ENCODE measurements at regions not wholly inside any gene's neighbourhood (a gene's known extent, or its start where the extent isn't known, plus 50 kb on each side); places are given as distances from the start of the nearest gene placed in this dataset.

DNA sequence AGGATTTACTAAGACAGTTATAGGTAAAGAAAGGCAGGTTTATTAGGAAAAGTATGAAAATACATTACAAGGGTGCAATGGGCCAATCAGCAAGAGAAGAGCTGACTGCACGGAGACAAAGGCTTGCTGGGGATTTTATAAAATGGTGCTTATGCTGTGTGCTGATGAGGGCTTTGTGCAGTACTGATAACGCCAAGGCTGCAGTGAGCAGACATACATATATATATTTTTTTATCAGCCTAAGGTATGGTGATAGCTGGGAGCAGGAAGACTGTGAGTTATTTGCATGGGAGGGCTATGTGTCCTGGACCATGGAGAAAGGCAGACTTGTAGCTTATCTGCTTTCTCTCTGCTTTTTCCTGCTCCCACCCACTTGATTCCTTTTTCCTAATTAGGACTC, 208.1 kb upstream of the ACTBL2 start:
- DNase-seq: no peak

- DNase-seq: no peak
These were observed 205.0 kb upstream of the ACTBL2 start for GRCh38 chr5:57687596-57687995.

- DNase-seq: no peak
These were observed 203.1 kb upstream of the ACTBL2 start for GRCh38 chr5:57685516-57686255.

GRCh38 chr5:57684299-57684702, 201.7 kb upstream of the ACTBL2 start:
- no peak for DNase-seq

DNA sequence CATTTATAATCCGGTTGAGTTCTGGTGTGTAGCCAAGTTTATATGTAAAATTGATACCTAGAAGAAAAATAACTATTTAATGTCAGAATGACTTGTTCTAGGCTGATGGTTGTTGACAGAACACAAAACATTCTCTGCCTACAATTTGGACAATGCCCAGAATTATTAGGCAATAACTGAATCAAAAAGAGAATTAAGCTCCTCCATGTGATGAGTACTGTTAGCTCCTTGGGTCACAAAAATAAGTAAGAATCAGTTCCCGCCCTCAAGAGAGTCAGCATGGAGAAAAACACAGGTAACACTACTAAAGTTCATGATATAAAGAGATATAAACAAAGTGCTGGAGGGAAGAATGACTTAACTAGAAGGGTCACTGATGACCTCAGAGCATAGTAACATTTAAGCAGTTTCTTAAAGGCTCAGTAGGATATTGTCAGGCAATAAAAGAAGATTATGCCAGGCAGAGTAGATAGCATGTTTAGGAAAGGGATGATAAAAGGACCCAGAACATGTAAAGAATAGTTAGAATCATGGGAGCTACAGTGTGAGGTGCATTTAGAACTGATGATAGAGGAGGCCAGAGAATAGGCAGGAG, 200.5 kb upstream of the ACTBL2 start:
- DNase-seq: no peak

DNA sequence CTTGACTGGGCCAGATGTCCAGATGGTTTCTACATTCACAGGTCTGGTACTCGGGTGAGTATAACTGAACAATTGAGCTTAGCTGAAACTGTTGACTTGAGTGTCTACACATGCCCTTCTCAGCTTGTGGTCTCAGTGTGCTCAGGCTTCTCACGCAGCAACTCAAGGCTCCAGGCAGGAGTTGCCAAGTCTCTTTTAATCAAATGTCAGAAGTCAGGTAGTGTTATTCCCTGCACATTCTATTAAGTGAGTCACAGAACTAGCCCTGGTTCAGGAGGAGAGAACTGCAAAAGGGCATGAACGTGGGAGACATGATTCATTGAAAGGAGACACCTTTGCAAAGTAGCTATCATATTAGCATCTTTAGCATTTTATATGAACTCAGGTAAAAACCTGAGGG, 199.3 kb upstream of the ACTBL2 start:
- DNase-seq: no peak

DNA sequence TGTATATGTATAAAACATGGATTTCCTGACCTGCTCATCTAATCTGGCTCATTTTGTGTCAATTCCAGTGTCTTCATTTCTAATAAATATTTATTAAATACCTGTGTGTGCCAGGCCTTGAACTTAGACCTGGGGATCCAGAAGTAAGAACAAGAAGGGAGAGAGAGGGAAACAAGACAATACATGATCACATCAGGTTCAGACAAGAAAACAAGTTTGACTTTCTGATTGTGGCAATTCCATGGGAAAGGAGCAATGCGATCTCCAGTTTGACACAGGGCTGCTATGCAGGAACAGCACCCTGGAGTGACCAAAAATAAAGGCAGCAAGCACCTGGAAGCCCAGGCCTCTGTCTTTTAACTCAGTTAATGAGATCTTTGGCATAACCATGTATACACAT, 198.1 kb upstream of the ACTBL2 start:
- DNase-seq: no peak

GRCh38 chr5:57677235-57677634, 194.6 kb upstream of the ACTBL2 start:
- DNase-seq: no peak

DNA sequence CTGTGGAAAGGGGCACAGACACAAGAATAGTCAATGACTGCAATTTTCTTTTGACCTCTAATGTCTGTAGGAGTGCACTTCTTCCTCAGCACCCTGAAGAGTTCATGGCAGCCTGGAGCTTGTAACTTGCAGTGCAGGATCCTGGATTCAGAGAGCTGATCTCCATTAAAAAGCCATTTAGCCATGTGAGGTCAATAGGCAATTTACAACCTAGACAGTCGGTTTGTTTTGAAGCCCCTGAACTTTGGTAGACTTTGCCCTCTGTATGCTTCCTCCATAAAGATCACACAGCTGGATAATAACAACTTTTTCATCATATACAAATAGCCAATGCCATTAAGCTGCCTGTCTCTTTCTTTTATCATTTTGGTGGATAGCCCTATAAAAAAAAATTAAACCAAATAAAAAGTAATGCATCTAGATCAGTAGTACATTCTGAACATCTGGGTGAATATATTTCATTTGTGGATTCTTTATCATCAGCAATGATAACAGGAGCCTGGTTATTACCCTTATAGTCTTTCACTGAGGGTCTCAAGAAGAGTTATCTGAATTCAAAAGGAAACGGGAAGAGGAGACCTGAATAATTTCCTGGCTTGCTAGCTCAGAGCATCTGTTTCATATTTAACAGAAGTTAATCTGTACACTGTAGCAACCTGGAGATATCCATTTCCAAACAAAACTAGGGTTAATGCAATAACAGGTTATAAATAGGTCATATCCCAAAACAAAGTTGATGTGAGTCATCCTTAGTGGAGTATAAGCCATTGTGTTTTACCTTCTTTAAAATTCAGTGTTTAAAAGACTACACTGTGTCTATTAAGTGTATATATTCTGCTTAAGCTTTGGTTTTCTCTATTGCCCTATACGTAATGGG, 193.8 kb upstream of the ACTBL2 start:
- DNase-seq: no peak

DNA sequence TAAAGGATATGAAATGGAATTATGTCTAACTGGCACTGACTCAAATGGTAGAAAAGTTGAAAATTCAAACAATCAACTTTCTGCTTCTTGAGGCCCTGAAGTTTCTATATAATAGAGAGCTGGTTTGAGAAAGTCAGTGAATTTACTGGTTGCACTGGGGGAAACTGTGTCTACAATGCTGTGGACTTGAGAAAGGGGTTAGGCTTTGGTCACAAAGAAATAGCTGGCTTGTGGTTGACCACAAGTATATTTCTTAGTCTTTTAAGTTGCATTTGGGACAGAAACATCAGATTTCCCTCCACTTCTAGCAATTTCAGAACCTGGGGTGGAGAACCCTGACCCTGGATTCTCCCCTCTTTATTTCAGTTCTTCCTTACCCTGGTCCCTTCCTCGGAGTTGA, 192.6 kb upstream of the ACTBL2 start:
- no peak for DNase-seq

DNA sequence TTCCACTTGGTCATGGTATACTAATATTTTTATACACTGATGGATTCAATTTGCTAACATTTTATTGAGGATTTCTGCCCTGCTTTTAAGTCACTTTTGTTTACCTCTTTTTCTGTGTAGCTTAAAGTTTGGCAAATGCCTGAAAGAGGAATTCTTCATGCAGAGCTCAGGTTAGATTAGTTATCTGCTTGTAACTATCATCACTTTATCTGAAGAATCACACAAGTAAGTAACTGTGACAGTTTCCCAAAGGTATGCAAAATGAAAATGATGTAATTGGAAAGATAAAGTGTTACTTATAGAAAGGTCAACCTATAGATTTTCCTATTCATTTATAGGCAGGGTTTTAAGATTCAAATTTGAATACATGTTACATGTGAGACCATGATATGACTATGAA, 188.8 kb upstream of the ACTBL2 start:
- no peak for DNase-seq

DNA sequence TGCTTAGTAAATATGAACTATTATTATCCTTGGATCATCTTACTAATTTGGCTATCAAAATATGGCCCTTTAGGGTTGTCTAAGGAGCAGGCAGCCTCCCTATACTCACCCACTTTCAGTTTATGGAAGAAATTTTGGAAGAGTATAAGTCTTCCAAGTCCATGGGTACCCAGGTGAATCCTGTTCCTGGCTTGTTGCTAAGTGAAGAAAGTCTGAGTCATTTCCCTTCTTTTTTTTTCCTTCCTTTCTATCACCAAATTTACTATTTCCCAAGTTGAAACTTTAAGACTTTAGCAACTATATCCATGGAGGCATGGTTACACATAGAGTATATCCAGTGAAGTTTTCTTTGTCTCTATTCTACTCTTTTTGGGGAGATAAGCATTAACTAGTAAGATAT, 184.0 kb upstream of the ACTBL2 start:
- DNase-seq: no peak

- DNase-seq: no peak
These were observed 182.7 kb upstream of the ACTBL2 start for GRCh38 chr5:57665146-57665936.

- no peak for DNase-seq
These were observed 182.1 kb upstream of the ACTBL2 start for GRCh38 chr5:57664700-57665099.

DNA sequence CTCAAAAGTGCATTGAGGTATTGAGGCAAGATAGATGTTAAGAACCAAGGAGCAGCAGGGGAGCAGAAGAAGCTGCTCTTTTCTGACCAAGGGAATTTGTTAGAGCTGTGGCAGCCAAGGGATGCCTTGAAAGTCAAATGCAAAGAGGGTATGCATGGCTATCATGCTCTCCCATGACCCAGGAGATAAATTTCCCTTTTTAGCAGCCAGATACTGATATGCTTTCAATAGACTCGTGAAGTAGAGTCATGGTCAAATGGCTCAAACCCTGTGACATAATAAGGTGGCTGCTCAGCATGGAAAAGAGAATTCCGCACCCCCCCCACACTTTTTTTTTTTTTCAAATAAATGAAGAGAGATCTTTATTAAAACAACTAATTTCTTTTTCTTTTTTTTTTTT, 180.9 kb upstream of the ACTBL2 start:
- DNase-seq: no peak

GRCh38 chr5:57662991-57663390, 180.4 kb upstream of the ACTBL2 start:
- no peak for DNase-seq

GRCh38 chr5:57659886-57660285, 177.3 kb upstream of the ACTBL2 start:
- DNase-seq: no peak

GRCh38 chr5:57658018-57658417, 175.4 kb upstream of the ACTBL2 start:
- no peak for DNase-seq

DNA sequence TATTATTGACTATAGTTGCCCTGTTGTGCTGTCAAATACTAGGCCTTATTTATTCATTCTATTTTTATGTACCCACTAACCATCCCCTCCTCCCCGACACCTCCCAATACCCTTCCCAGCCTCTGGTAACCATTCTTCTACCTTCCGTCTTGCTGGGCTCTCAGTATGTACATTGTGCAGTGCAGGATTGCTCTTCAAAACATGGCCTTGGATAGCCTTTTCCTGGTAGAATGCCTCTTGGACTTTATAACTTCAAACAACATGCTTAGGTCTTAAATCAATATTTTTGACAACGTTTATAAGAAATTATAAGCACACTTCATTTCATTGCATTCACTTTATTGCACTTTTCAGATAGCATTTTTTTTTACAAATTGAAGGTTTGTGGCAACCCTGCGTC, 172.6 kb upstream of the ACTBL2 start:
- no peak for DNase-seq

GRCh38 chr5:57653636-57654290, 171.2 kb upstream of the ACTBL2 start:
- DNase-seq: no peak

- no peak for DNase-seq
These were observed 168.5 kb upstream of the ACTBL2 start for GRCh38 chr5:57651127-57651526.

DNA sequence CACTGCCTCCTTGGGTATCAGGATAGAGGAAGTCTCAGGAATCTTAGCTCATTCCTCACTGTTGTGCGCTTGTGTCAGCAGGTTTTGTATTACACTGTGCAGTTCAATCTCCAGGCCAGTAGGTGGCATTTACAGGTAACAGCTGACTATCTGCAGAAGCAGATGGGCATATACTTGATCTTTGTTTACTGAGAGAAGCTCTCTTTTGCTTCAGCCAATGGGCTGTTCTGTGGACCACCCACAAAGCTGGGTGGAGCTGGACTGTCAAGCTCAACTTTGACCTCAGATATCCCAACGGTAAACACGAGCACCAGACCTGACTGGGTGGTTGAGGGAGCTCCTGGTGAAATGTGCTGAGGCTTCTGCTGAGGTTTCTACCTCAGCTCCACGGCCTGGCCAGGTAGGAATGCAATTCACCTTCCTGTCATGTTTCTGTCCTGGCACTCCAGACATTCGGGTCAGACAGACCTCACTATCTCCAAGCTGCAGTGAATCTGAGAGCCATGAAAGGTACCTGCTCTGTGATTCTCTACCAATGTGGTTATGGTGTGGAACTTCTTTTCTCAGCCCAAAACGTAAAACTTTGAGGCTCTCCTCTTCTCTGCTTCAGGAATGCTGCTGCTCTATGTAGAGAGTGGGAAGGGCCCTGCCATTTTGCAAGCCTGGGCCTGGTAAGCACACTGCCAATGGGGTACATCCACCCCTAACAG, 167.9 kb upstream of the ACTBL2 start:
- no peak for DNase-seq

Measured in activated naive CD4-positive, alpha-beta T cell treated with Interleukin-2 at 50 U/mL for 16 hours (primary cell).